ENCODE measurements at regions not wholly inside any gene's neighbourhood (a gene's known extent, or its start where the extent isn't known, plus 50 kb on each side); places are given as distances from the start of the nearest gene placed in this dataset.
"Not testable (repeated sequence)": the region's sequence is repeated elsewhere in the genome, so short reads cannot be mapped to it uniquely, and the experiment has no call there.

DNA sequence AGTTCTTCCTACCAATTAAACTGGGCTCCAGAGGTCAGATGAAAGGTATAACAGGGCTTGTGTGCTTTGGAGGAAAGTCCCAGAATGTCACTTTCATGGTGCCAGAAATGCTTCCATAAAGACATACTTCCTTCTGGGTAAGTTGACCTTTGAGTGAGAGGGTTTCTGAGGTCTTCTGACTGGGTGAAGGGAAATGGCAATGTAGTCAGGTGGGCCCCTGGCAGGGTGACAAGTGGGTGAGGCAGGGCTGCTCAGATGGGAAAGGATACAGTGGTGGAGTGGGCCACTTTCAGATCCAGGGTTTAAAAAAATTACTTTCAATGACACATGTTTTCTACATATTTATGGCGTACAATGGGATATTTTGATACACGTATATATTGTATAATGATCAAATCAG is 136.5 kb upstream of the PITX1 start:
- no peak overlapping the region for H3K4me3 ChIP-seq
- TF ChIP-seq, protein P1, sequence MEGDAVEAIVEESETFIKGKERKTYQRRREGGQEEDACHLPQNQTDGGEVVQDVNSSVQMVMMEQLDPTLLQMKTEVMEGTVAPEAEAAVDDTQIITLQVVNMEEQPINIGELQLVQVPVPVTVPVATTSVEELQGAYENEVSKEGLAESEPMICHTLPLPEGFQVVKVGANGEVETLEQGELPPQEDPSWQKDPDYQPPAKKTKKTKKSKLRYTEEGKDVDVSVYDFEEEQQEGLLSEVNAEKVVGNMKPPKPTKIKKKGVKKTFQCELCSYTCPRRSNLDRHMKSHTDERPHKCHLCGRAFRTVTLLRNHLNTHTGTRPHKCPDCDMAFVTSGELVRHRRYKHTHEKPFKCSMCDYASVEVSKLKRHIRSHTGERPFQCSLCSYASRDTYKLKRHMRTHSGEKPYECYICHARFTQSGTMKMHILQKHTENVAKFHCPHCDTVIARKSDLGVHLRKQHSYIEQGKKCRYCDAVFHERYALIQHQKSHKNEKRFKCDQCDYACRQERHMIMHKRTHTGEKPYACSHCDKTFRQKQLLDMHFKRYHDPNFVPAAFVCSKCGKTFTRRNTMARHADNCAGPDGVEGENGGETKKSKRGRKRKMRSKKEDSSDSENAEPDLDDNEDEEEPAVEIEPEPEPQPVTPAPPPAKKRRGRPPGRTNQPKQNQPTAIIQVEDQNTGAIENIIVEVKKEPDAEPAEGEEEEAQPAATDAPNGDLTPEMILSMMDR (IDR thresholded peaks at IDR 0.05): no peak
- no peaks in the 10 kb centered on the region for H3K4me1 ChIP-seq (ENCODE audit: low read depth)
- intact Hi-C loops (cut with DNase I, micrococcal nuclease): no loop called here
- DNase-seq: no peak
- no peak for ATAC-seq
- no peaks in the 10 kb centered on the region for H3K36me3 ChIP-seq (ENCODE audit: low read depth)
- no peaks in the 10 kb centered on the region for H3K9me3 ChIP-seq

DNA sequence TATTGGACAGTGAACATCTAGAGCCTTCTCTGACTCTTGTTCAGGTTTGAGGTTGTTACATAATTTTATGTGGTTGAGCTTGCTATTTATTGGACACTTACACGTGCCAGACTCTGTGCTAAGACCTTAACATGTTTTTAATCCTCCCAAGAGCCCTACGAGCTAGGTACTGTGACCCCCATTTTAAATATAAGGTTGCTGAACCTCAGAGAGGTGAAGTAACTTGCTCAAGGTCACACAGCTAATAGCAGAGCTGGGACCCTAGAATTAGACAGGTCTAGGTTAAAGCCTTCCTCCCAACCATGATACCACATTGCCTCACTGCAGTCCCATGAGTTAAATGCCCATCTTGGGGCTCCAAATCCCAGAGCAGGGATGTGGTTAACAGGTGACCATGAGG is 135.7 kb upstream of the PITX1 start:
- TF ChIP-seq, protein P1 (IDR thresholded peaks at IDR 0.05): no peak
- no peaks in the 10 kb centered on the region for H3K4me1 ChIP-seq (ENCODE audit: low read depth)
- no peaks in the 10 kb centered on the region for H3K36me3 ChIP-seq (ENCODE audit: low read depth)
- ATAC-seq (no peak), DNase-seq (no peak)
- intact Hi-C loops (cut with DNase I, micrococcal nuclease): no loop called here
- no peak overlapping the region for H3K4me3 ChIP-seq
- H3K9me3 ChIP-seq: no peaks in the 10 kb centered on the region

DNA sequence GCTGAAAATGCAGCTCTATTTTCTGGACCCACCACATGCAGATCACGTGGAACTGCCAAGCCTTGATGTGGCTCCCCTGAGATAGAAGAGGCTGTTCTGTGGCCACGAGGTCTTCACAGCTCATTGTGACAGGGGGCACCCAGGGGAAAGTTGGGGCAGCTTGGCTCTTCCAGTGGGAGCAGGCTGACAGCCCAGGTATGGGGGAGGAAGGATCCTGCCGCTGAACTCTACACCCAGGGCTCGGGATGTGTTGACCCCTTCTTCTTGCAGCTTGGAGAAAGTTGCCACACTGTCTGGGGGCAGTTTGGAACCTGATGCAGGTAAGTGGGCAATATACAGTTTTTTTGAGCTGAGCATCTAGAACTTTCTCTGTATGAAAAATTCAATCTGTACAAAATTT is 133.6 kb upstream of the PITX1 start:
- Histone ChIP-seq H3K36me3 (ENCODE audit: low read depth) (no peaks in the 10 kb centered on the region), H3K9me3 (no peaks in the 10 kb centered on the region), H3K4me3 (no peak overlapping the region), H3K4me1 (ENCODE audit: low read depth) (no peaks in the 10 kb centered on the region)
- ATAC-seq (no peak), DNase-seq (no peak)
- TF ChIP-seq, protein P1 (IDR thresholded peaks at IDR 0.05): no peak
- intact Hi-C loops (cut with DNase I, micrococcal nuclease): no loop called here

DNA sequence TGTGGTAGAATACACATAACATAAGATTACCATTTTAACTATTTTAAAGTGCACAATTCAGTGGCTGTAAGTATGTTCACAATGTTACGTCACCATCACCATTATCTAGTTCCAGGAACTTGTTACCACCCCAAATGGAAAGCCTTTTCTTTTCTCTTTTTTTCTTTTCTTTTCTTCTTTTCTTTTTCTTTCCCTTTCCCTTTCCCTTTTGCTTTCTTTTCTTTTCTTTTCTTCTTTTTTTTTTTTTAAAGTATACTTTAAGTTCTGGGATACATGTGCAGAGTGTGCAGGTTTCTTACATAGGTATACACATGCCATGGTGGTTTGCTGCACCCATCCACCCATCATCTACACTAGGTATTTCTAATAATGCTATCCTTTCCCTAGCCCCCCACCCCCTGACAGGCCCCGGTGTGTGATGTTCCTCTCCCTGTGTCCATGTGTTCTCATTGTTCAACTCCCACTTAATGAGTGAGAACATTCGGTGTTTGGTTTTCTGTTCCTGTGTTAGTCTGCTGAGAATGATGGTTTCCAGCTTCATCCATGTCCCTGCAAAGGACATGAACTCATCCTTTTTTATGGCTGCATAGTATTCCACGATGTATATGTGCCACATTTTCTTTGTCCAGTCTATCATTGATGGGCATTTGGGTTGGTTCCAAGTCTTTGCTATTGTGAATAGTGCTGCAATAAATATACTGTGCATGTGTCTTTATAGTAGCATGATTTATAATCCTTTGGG is 131.0 kb upstream of the PITX1 start:
- DNase-seq; H3K36me3 ChIP-seq (ENCODE audit: low read depth); ATAC-seq; H3K9me3 ChIP-seq; H3K4me1 ChIP-seq (ENCODE audit: low read depth); H3K4me3 ChIP-seq; intact Hi-C loops (cut with DNase I, micrococcal nuclease): not testable (repeated sequence)

DNA sequence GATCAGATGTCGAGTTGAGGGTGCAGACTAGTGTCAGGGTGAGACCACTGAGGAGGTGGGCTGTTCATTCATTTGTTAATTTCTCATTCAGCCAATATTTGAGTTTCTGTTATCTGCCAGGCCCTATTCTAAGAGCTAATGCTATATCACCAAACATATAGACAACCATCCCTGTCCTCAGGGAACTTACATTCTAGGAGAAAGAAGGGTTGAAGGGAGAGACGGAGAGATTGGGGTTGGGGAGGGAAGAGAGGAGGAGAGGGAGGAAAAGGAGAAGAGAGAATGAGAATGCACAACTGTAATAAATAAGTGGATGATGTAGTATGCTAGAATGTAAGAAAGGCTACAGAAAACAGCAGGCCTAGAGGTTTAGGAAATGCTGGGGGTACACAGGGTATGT is 129.9 kb upstream of the PITX1 start:
- Histone ChIP-seq H3K4me1 (ENCODE audit: low read depth) (no peaks in the 10 kb centered on the region), H3K9me3 (no peaks in the 10 kb centered on the region), H3K36me3 (ENCODE audit: low read depth) (no peaks in the 10 kb centered on the region), H3K4me3 (no peak overlapping the region)
- TF ChIP-seq, protein P1 (IDR thresholded peaks at IDR 0.05): no peak
- intact Hi-C loops (cut with DNase I, micrococcal nuclease): no loop called here
- no peak for ATAC-seq
- DNase-seq: no peak

DNA sequence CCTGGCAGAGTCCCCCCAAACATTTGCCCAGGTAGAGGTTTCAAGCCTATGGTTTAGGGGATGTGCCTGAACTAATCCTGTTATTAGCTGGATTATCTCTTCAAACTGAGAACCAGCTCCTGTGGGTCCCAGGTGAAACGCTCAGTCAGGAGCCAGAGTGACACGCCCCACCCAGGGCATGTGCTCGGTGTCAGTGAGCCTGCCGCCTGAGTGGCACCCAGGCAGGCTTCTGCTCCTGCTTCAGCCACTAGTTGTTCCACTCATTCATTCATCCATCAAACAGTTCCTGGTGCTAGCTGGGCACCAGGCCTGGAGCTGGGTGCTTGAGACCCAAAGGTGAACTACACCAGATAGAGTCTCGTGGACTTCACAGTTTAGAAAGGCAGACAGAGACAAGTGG is 129.4 kb upstream of the PITX1 start:
- ATAC-seq: no peak
- Histone ChIP-seq H3K4me3 (no peak overlapping the region), H3K4me1 (ENCODE audit: low read depth) (no peaks in the 10 kb centered on the region), H3K36me3 (ENCODE audit: low read depth) (no peaks in the 10 kb centered on the region), H3K9me3 (no peaks in the 10 kb centered on the region)
- intact Hi-C loops (cut with DNase I, micrococcal nuclease): no loop called here
- TF ChIP-seq, protein P1 (IDR thresholded peaks at IDR 0.05): no peak
- no peak for DNase-seq
